SK-N-MC (cell line): ENCODE measurements at regions not wholly inside any gene's neighbourhood (a gene's known extent, or its start where the extent isn't known, plus 50 kb on each side); places are given as distances from the start of the nearest gene placed in this dataset.

Experiments used
- DNase-seq: peaks from one replicate; pipeline ENCODE4 v3.0.0-alpha.2; 2011; ENCODE audit warnings: low read depth, low spot score
- H3K27ac ChIP-seq: fragments of 200-600 bp; sonication (generic); 2 replicates; pipeline ENCODE4 v1.5.1; 2016; ENCODE audit warnings: mixed run types
- H3K36me3 ChIP-seq: fragments of 200-600 bp; sonication (generic); 2 replicates; pipeline ENCODE4 v1.6.1; 2017; ENCODE audit warnings: antibody characterized with exemption, low read length, mixed read lengths; ENCODE audit not compliant: insufficient read depth
- H3K4me3 ChIP-seq: fragments of 200-600 bp; sonication (generic); 2 replicates; pipeline ENCODE4 v1.5.1; 2016
- H3K9ac ChIP-seq: fragments of 200-600 bp; sonication (generic); 2 replicates; pipeline ENCODE4 v1.8.0; 2017; ENCODE audit warnings: mixed run types, mixed read lengths; ENCODE audit not compliant: insufficient read length
- H3K9me3 ChIP-seq: fragments of 200-600 bp; sonication (generic); 2 replicates; pipeline ENCODE4 v1.6.1; 2017; ENCODE audit warnings: low read depth, mild to moderate bottlenecking, antibody characterized with exemption, low read length, moderate library complexity, mixed read lengths
- EZH2 ChIP-seq: fragments of 200-600 bp; sonication (generic); IDR thresholded peaks from one replicate; pipeline ENCODE4 v1.6.1; 2017; ENCODE audit warnings: antibody characterized with exemption
- FOXP2 ChIP-seq: optimal IDR thresholded peaks from 2 replicates; pipeline ENCODE3; 2011; ENCODE audit warnings: mild to moderate bottlenecking, moderate library complexity; ENCODE audit not compliant: insufficient read depth; ENCODE audit errors: extremely low read length, control extremely low read depth
- POLR2AphosphoS5 ChIP-seq: IDR thresholded peaks from 2 replicates; pipeline ENCODE4 v1.6.1; 2012; ENCODE audit warnings: mild to moderate bottlenecking, low read depth, low read length, borderline replicate concordance

GRCh38 chr3:148082506-148083280, 615.0 kb upstream of the AGTR1 start:
- Histone ChIP-seq H3K4me3 (no peak overlapping the region), H3K27ac (no peak overlapping the region), H3K9me3 (no peaks in the 10 kb centered on the region), H3K36me3 (no peaks in the 10 kb centered on the region), H3K9ac (no peak overlapping the region)
- DNase-seq: no peak
- TF ChIP-seq POLR2AphosphoS5 (no peak), FOXP2 (no peak), EZH2 (no peak)

GRCh38 chr3:148083526-148084182, 614.0 kb upstream of the AGTR1 start:
- no peak for DNase-seq
- Histone ChIP-seq H3K9me3 (no peaks in the 10 kb centered on the region), H3K9ac (no peak overlapping the region), H3K27ac (no peak overlapping the region), H3K36me3 (no peaks in the 10 kb centered on the region), H3K4me3 (no peak overlapping the region; the same call in 1 of the 2 replicates)
- TF ChIP-seq EZH2: no peak
- TF ChIP-seq FOXP2: peak; percentile 69

GRCh38 chr3:148084931-148085330, 612.8 kb upstream of the AGTR1 start:
- TF ChIP-seq POLR2AphosphoS5 (no peak), EZH2 (no peak), FOXP2 (no peak)
- H3K9ac ChIP-seq: no peak overlapping the region
- no peak for DNase-seq
- no peaks in the 10 kb centered on the region for H3K9me3 ChIP-seq
- H3K36me3 ChIP-seq: no peaks in the 10 kb centered on the region
- H3K4me3 ChIP-seq: no peak overlapping the region
- no peak overlapping the region for H3K27ac ChIP-seq

GRCh38 chr3:148087601-148088371, 609.9 kb upstream of the AGTR1 start:
- no peak overlapping the region for H3K4me3 ChIP-seq
- no peak overlapping the region for H3K9ac ChIP-seq
- no peaks in the 10 kb centered on the region for H3K36me3 ChIP-seq
- no peak for DNase-seq
- TF ChIP-seq POLR2AphosphoS5: no peak
- H3K9me3 ChIP-seq: no peaks in the 10 kb centered on the region
- H3K27ac ChIP-seq: no peak overlapping the region

- DNase-seq: no peak
- Histone ChIP-seq H3K9ac (no peak overlapping the region), H3K9me3 (no peaks in the 10 kb centered on the region), H3K36me3 (no peaks in the 10 kb centered on the region), H3K27ac (peak overlapping the region; percentile 37; the same call in 1 of the 2 replicates), H3K4me3 (no peak overlapping the region; the same call in 1 of the 2 replicates)
- TF ChIP-seq POLR2AphosphoS5 (no peak), FOXP2 (no peak), EZH2 (no peak)
These were observed 608.5 kb upstream of the AGTR1 start for GRCh38 chr3:148089171-148089570.

- Histone ChIP-seq H3K36me3 (no peaks in the 10 kb centered on the region), H3K27ac (no peak overlapping the region), H3K9ac (no peak overlapping the region), H3K9me3 (no peaks in the 10 kb centered on the region), H3K4me3 (no peak overlapping the region)
- TF ChIP-seq EZH2: no peak
- TF ChIP-seq FOXP2: no peak
- no peak for TF ChIP-seq POLR2AphosphoS5
- no peak for DNase-seq
These were observed 607.5 kb upstream of the AGTR1 start for GRCh38 chr3:148090156-148090555.

- TF ChIP-seq FOXP2 (no peak), EZH2 (no peak), POLR2AphosphoS5 (peak; percentile 60; the same call in 1 of the 2 replicates)
- Histone ChIP-seq H3K9me3 (no peaks in the 10 kb centered on the region), H3K27ac (peak overlapping the region; percentile 80), H3K9ac (no peak overlapping the region), H3K4me3 (peak overlapping the region; percentile 58), H3K36me3 (no peaks in the 10 kb centered on the region)
- peak; percentile 77 for DNase-seq
These were observed 604.9 kb upstream of the AGTR1 start for GRCh38 chr3:148092624-148093347.

GRCh38 chr3:148093753-148094152, 604.0 kb upstream of the AGTR1 start:
- Histone ChIP-seq H3K9me3 (no peaks in the 10 kb centered on the region), H3K4me3 (no peak overlapping the region), H3K36me3 (no peaks in the 10 kb centered on the region), H3K9ac (no peak overlapping the region), H3K27ac (no peak overlapping the region)
- DNase-seq: no peak
- TF ChIP-seq EZH2 (no peak), POLR2AphosphoS5 (no peak), FOXP2 (no peak)
